ENCODE measurements at regions not wholly inside any gene's neighbourhood (a gene's known extent, or its start where the extent isn't known, plus 50 kb on each side); places are given as distances from the start of the nearest gene placed in this dataset.

DNA sequence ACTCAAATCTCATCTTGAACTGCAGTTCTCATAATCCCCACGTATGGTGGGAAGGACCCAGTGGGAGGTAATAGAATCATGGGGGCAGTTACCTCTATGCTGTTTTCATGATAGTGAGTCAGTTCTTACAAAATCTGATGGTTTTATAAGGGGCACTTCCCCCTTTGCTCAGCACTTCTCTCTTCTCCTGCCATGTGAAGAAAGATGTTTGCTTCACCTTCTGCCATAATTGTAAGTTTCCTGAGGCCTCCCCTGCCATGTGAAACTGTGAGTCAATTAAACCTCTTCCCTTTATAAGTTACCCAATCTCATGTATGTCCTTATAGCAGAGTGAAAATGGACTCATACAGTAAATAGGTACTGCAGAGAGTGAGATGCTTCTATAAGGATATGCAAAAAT lies 1050.6 kb upstream of the GRIA3 start:
- TF ChIP-seq POLR2AphosphoS5 (IDR thresholded peaks at IDR 0.05) (no peak), EP300 (IDR thresholded peaks at IDR 0.05) (no peak)
